TTC549 (cell line): ENCODE measurements at regions not wholly inside any gene's neighbourhood (a gene's known extent, or its start where the extent isn't known, plus 50 kb on each side); places are given as distances from the start of the nearest gene placed in this dataset.
"Not testable (repeated sequence)": the region's sequence is repeated elsewhere in the genome, so short reads cannot be mapped to it uniquely, and the experiment has no call there.

Source experiments
- FAIRE-seq: peaks from 2 replicates; lab custom pipeline; 2012; peaks lifted over from hg19 to GRCh38; lab: Jason Lieb, UNC

- no peak for FAIRE-seq
Measured at GRCh38 chr1:178572604-178573003, 59.7 kb downstream of the TEX35 start.

- FAIRE-seq: no peak
Measured at GRCh38 chr1:178573330-178573729, 60.4 kb downstream of the TEX35 start.

GRCh38 chr1:178574345-178574744, 61.4 kb downstream of the TEX35 start:
- FAIRE-seq: no peak

GRCh38 chr1:178575611-178576361, 62.9 kb downstream of the TEX35 start:
- FAIRE-seq: no peak

- FAIRE-seq: no peak
Measured at GRCh38 chr1:178576841-178577240, 63.9 kb downstream of the TEX35 start.

GRCh38 chr1:178577882-178578281, 65.0 kb downstream of the TEX35 start:
- FAIRE-seq: no peak

GRCh38 chr1:178578541-178578940, 65.6 kb downstream of the TEX35 start:
- FAIRE-seq: no peak

- no peak for FAIRE-seq
Measured at GRCh38 chr1:178579095-178579494, 66.2 kb downstream of the TEX35 start.

GRCh38 chr1:178579562-178579961, 66.7 kb downstream of the TEX35 start:
- FAIRE-seq: no peak

GRCh38 chr1:178580096-178580495, 67.2 kb downstream of the TEX35 start:
- no peak for FAIRE-seq

GRCh38 chr1:178580876-178581275, 68.0 kb downstream of the TEX35 start:
- FAIRE-seq: no peak

- no peak for FAIRE-seq
Measured at GRCh38 chr1:178581351-178582303, 68.7 kb downstream of the TEX35 start.

GRCh38 chr1:178587096-178587495, 74.2 kb downstream of the TEX35 start:
- no peak for FAIRE-seq

GRCh38 chr1:178587975-178588374, 75.1 kb downstream of the TEX35 start:
- no peak for FAIRE-seq

GRCh38 chr1:178589042-178589441, 76.1 kb downstream of the TEX35 start:
- FAIRE-seq: not testable (repeated sequence)

- not testable (repeated sequence) for FAIRE-seq
Measured at GRCh38 chr1:178591811-178592210, 78.9 kb downstream of the TEX35 start.

- FAIRE-seq: no peak
Measured at GRCh38 chr1:178593515-178593914, 80.6 kb downstream of the TEX35 start.

- no peak for FAIRE-seq
Measured at GRCh38 chr1:178594133-178594532, 81.2 kb downstream of the TEX35 start.

GRCh38 chr1:178595491-178595890, 82.6 kb downstream of the TEX35 start:
- FAIRE-seq: no peak

GRCh38 chr1:178599087-178599486, 86.2 kb downstream of the TEX35 start:
- no peak for FAIRE-seq

- FAIRE-seq: no peak
Measured at GRCh38 chr1:178599745-178600144, 86.8 kb downstream of the TEX35 start.

GRCh38 chr1:178603926-178604325, 91.0 kb downstream of the TEX35 start:
- FAIRE-seq: no peak

GRCh38 chr1:178606839-178607238, 93.9 kb downstream of the TEX35 start:
- no peak for FAIRE-seq
